ENCODE measurements at regions not wholly inside any gene's neighbourhood (a gene's known extent, or its start where the extent isn't known, plus 50 kb on each side); places are given as distances from the start of the nearest gene placed in this dataset.

- TF ChIP-seq GATA2 (IDR thresholded peaks at IDR 0.05; ENCODE audit: low read depth, low read length) = no peak
- no peak for TF ChIP-seq GATA3 (IDR thresholded peaks at IDR 0.05; ENCODE audit: low read depth, low read length)
These were observed 94.0 kb upstream of the SPTLC3 start for GRCh38 chr20:12914804-12915203.

DNA sequence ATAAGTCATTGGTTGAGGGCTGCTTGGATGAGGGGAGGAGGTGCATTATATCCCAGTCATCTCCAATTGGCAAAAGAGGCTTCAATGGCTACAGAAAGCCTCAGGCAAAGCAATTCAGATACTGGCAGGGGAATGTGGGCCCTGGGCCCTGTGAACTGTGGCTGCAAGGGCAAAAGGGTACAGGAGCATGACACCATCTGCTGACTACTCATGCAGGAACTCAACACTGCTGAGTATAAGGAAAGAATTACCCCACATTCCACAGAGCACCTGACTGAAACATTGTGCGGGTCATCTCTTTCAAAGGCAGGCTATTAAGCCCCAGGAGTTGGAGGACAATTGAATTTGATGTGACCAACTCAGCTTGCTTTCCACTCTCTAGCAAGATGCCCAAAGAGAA lies 92.1 kb upstream of the SPTLC3 start:
- TF ChIP-seq GATA2 (IDR thresholded peaks at IDR 0.05; ENCODE audit: low read depth, low read length) (no peak), GATA3 (IDR thresholded peaks at IDR 0.05; ENCODE audit: low read depth, low read length) (no peak)

DNA sequence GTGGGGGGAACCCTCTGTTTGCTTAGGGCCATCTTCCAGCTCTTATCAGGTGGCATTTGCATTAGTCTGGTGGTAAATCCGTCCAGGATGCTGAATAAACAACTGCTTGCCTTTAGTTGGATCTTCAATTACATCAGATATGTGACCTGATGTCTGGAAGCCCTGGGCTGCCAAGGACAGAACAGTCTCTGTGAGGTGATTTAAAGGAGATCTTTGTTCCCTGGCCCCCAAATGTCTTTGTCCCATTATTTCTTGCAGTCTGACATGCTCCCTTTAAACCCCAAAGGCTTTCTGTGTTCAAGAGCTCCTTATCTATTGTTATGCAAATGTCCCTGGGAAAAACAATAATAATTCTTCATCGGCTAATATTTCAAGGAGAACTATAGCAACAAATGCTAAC lies 84.6 kb upstream of the SPTLC3 start:
- TF ChIP-seq GATA2 (IDR thresholded peaks at IDR 0.05; ENCODE audit: low read depth, low read length) = no peak
- TF ChIP-seq GATA3 (IDR thresholded peaks at IDR 0.05; ENCODE audit: low read depth, low read length) = no peak

DNA sequence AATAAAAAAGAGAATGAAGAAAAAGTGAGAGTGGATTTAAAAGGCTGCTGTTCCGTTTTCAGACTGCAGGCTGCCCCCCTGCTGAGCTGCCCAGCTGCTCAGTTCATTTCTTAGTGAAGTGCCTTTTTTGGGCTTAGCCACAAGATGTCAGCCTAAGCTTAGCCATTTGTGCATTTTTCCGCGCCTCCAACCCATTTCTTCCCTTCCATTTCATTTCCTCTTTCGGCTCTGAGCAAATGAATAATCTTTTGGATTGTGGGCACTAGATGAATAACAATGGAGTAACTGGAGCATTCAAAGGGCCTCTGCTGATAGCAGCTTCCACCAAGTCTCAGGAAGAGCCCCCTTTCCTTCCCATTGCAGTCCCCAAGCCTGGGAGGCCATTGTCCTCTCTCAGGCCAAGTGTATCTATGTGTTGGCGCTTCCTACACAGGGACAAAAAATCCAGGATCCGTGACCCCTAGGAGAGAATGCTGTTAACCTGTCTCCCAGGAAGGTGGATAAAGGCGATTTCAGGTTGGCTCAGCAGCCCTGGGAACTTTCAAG lies 83.5 kb upstream of the SPTLC3 start:
- TF ChIP-seq GATA2 (IDR thresholded peaks at IDR 0.05; ENCODE audit: low read depth, low read length) = no peak
- no peak for TF ChIP-seq GATA3 (IDR thresholded peaks at IDR 0.05; ENCODE audit: low read depth, low read length)

DNA sequence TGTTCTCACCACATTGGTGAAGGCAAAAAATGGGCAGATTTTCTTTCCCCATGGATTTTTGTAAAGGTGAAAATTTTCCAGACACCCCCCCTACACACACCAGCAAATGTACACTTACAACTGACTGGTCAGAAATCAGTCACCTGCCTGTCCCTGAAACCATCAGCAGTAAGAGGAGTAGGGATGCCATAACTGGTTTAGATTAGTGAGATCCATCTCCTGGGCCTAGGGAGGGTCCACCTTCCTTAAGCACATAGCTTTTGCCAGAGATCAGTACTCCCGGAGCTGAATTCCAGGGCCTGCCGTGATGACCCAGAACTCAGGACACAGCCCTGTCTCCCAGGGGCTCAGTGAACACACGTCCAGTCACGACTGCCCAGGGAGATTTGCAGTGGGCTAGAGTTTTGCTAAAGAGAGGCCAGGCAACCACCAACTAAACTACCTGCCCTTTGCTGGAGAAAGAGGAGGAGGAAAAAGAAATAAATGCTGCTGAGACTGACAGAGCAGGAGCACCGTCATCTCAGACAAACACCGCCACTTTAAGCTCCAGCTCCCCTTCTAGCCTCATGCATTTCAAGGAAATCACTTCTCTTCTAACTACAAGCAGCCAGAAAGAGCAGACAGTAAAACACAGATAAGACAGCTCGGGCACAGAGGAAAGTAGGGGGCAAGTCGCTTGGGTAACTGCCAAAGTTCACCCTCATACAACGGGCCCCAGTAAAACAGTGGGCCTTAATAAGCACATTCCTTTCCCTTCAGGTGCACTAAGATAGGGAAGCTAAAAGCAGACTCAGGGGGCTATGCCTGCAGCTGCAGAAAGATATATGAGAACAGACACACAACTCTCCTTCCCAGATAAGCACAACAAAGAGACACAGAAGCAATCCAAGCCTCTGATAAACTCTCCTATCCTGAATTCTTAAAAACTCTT lies 82.6 kb upstream of the SPTLC3 start:
- TF ChIP-seq GATA2 (IDR thresholded peaks at IDR 0.05; ENCODE audit: low read depth, low read length) = no peak
- no peak for TF ChIP-seq GATA3 (IDR thresholded peaks at IDR 0.05; ENCODE audit: low read depth, low read length)

- no peak for TF ChIP-seq GATA3 (IDR thresholded peaks at IDR 0.05; ENCODE audit: low read depth, low read length)
- TF ChIP-seq GATA2 (IDR thresholded peaks at IDR 0.05; ENCODE audit: low read depth, low read length) = no peak
These were observed 81.3 kb upstream of the SPTLC3 start for GRCh38 chr20:12927489-12927888.

- TF ChIP-seq GATA3 (IDR thresholded peaks at IDR 0.05; ENCODE audit: low read depth, low read length) = no peak
- TF ChIP-seq GATA2 (IDR thresholded peaks at IDR 0.05; ENCODE audit: low read depth, low read length) = no peak
These were observed 80.4 kb upstream of the SPTLC3 start for GRCh38 chr20:12928358-12928754.

DNA sequence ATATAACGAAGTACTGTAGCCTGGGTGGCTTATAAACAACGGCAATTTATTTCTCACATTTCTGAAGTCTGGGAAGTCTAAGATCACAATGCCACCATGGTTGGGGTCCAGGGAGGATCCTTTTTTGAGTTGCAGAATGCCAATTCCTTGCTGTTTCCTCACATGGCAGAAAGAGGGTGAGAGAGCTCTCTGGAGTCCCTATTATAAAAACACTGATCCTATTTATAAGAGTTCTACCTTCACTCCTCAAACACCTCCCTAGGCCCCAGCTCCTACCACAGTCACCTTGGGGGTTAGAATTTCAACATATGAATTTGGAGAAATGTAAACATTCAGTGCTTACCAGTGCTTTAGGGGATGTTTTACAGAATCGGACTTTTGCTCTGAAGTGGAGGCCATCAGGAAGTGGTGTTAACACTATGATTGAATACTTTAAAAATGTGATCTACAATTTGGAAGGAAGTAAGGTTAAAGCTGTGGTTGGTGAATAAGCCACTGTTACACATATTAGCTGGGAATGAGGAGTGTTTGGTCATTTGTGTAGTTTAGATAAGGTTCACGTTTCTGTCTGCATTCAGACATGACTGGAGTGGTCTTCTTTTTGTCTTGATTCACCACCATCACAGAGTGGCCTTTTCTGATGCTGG lies 79.9 kb upstream of the SPTLC3 start:
- TF ChIP-seq GATA2 (IDR thresholded peaks at IDR 0.05; ENCODE audit: low read depth, low read length) (no peak), GATA3 (IDR thresholded peaks at IDR 0.05; ENCODE audit: low read depth, low read length) (no peak)

- TF ChIP-seq GATA2 (IDR thresholded peaks at IDR 0.05; ENCODE audit: low read depth, low read length) (no peak), GATA3 (IDR thresholded peaks at IDR 0.05; ENCODE audit: low read depth, low read length) (no peak)
These were observed 72.8 kb upstream of the SPTLC3 start for GRCh38 chr20:12936020-12936419.

GRCh38 chr20:12936524-12936923 lies 72.2 kb upstream of the SPTLC3 start:
- TF ChIP-seq GATA2 (IDR thresholded peaks at IDR 0.05; ENCODE audit: low read depth, low read length) (no peak), GATA3 (IDR thresholded peaks at IDR 0.05; ENCODE audit: low read depth, low read length) (no peak)

DNA sequence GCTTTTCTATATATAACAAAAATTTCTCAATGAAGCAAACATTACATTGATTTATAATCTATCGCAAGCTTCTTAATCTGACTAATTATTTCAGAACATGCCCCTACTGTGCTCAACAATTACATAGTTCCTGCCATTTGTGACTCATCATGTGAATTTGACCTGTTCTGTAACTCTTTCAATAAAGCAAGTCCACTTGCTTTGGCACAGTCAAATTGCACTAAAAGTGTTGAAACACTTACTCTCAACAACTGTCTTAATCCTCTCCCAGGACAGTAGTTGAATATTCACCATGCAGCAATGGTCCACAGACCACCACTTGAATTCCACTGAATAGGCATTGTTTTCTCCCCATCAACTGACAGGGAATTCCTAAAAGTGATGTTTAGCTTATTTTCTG lies 67.7 kb upstream of the SPTLC3 start:
- TF ChIP-seq GATA3 (IDR thresholded peaks at IDR 0.05; ENCODE audit: low read depth, low read length) (no peak), GATA2 (IDR thresholded peaks at IDR 0.05; ENCODE audit: low read depth, low read length) (no peak)

- TF ChIP-seq GATA3 (IDR thresholded peaks at IDR 0.05; ENCODE audit: low read depth, low read length) (no peak), GATA2 (IDR thresholded peaks at IDR 0.05; ENCODE audit: low read depth, low read length) (no peak)
These were observed 66.6 kb upstream of the SPTLC3 start for GRCh38 chr20:12942123-12942522.

DNA sequence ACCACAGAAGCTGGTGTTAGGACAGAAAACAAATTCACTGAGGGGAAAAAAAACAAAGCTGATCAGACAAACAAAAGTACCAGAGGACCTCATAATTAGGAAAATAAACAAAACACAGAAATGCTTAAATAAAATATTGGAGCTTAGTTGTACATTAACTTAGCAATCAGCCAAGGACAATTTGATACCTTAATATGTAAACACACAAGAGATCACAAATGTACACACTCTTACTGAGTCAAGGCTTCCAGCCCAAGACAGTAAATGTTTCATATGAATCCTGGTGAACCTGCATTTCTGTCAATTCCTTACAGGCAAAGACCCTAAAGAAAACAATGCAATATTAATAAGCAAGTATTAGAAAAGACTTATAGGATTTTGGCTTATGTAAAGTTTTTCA lies 62.0 kb upstream of the SPTLC3 start:
- TF ChIP-seq GATA2 (IDR thresholded peaks at IDR 0.05; ENCODE audit: low read depth, low read length) (no peak), GATA3 (IDR thresholded peaks at IDR 0.05; ENCODE audit: low read depth, low read length) (no peak)

- TF ChIP-seq GATA2 (IDR thresholded peaks at IDR 0.05; ENCODE audit: low read depth, low read length) = no peak
- no peak for TF ChIP-seq GATA3 (IDR thresholded peaks at IDR 0.05; ENCODE audit: low read depth, low read length)
These were observed 61.1 kb upstream of the SPTLC3 start for GRCh38 chr20:12947691-12948090.

Measured in SH-SY5Y (cell line).